ENCODE measurements at regions not wholly inside any gene's neighbourhood (a gene's known extent, or its start where the extent isn't known, plus 50 kb on each side); places are given as distances from the start of the nearest gene placed in this dataset.

- no peaks in the 10 kb centered on the region for H3K36me3 ChIP-seq
- no peaks in the 10 kb centered on the region for H3K9me3 ChIP-seq
- no peak overlapping the region for H3K4me3 ChIP-seq
Observed at GRCh38 chr3:81320862-81321261, 440.6 kb downstream of the GBE1 start.

GRCh38 chr3:81315030-81315429, 446.4 kb downstream of the GBE1 start:
- Histone ChIP-seq H3K36me3 (no peaks in the 10 kb centered on the region), H3K27ac (no peak overlapping the region), H3K4me3 (no peak overlapping the region), H3K9me3 (no peaks in the 10 kb centered on the region), H3K27me3 (no peaks in the 10 kb centered on the region), H3K4me1 (no peaks in the 10 kb centered on the region)
- TF ChIP-seq CTCF (IDR thresholded peaks at IDR 0.05): no peak
- no peak for TF ChIP-seq POLR2A (IDR thresholded peaks at IDR 0.05)
- no peak for TF ChIP-seq POLR2AphosphoS5 (IDR thresholded peaks at IDR 0.05)
- TF ChIP-seq EP300 (IDR thresholded peaks at IDR 0.05): no peak
- DNase-seq (ENCODE audit: low spot score in 2 of 2): no peak

More at GRCh38 chr3:81320862-81321261, 440.6 kb downstream of the GBE1 start:
- no peaks in the 10 kb centered on the region for H3K4me1 ChIP-seq
- TF ChIP-seq POLR2A (IDR thresholded peaks at IDR 0.05) (no peak), CTCF (IDR thresholded peaks at IDR 0.05) (no peak), EP300 (IDR thresholded peaks at IDR 0.05) (no peak), POLR2AphosphoS5 (IDR thresholded peaks at IDR 0.05) (no peak)
- no peak for DNase-seq (ENCODE audit: low spot score in 2 of 2)
- H3K27me3 ChIP-seq: no peaks in the 10 kb centered on the region
- no peak overlapping the region for H3K27ac ChIP-seq

- no peaks in the 10 kb centered on the region for H3K36me3 ChIP-seq
- no peak overlapping the region for H3K27ac ChIP-seq
- no peaks in the 10 kb centered on the region for H3K4me1 ChIP-seq
- no peak for DNase-seq (ENCODE audit: low spot score in 2 of 2)
- TF ChIP-seq POLR2A (IDR thresholded peaks at IDR 0.05) (no peak), CTCF (IDR thresholded peaks at IDR 0.05) (no peak), EP300 (IDR thresholded peaks at IDR 0.05) (no peak), POLR2AphosphoS5 (IDR thresholded peaks at IDR 0.05) (no peak)
- no peaks in the 10 kb centered on the region for H3K9me3 ChIP-seq
- H3K4me3 ChIP-seq: no peak overlapping the region
- H3K27me3 ChIP-seq: no peaks in the 10 kb centered on the region
Observed at GRCh38 chr3:81311321-81311720, 450.1 kb downstream of the GBE1 start.

- TF ChIP-seq CTCF (IDR thresholded peaks at IDR 0.05) (no peak), POLR2A (IDR thresholded peaks at IDR 0.05) (no peak), POLR2AphosphoS5 (IDR thresholded peaks at IDR 0.05) (no peak), EP300 (IDR thresholded peaks at IDR 0.05) (no peak)
- H3K36me3 ChIP-seq: no peaks in the 10 kb centered on the region
- no peaks in the 10 kb centered on the region for H3K9me3 ChIP-seq
- no peaks in the 10 kb centered on the region for H3K4me1 ChIP-seq
- no peaks in the 10 kb centered on the region for H3K27me3 ChIP-seq
- WGBS: 90% methylated on average over 1 of the region's 1 CpG
- H3K27ac ChIP-seq: no peak overlapping the region
- H3K4me3 ChIP-seq: no peak overlapping the region
- DNase-seq (ENCODE audit: low spot score in 2 of 2): no peak
Observed at GRCh38 chr3:81308306-81308705, 453.1 kb downstream of the GBE1 start.

GRCh38 chr3:81307221-81307620, 454.2 kb downstream of the GBE1 start:
- WGBS: 98% methylated on average over 1 of the region's 1 CpG
- no peaks in the 10 kb centered on the region for H3K9me3 ChIP-seq
- no peak overlapping the region for H3K4me3 ChIP-seq
- no peaks in the 10 kb centered on the region for H3K4me1 ChIP-seq
- TF ChIP-seq EP300 (IDR thresholded peaks at IDR 0.05): no peak
- no peak for TF ChIP-seq POLR2AphosphoS5 (IDR thresholded peaks at IDR 0.05)
- TF ChIP-seq POLR2A (IDR thresholded peaks at IDR 0.05): no peak
- TF ChIP-seq CTCF (IDR thresholded peaks at IDR 0.05): no peak
- H3K27me3 ChIP-seq: no peaks in the 10 kb centered on the region
- no peak for DNase-seq (ENCODE audit: low spot score in 2 of 2)
- no peaks in the 10 kb centered on the region for H3K36me3 ChIP-seq
- no peak overlapping the region for H3K27ac ChIP-seq

All from suprapubic skin (tissue), 4 donors.